CD4-positive, alpha-beta T cell treated with Interleukin-6 for 4 hours (primary cell): ENCODE measurements at regions not wholly inside any gene's neighbourhood (a gene's known extent, or its start where the extent isn't known, plus 50 kb on each side); places are given as distances from the start of the nearest gene placed in this dataset.
A peak's percentile ranks its signal among the peaks of the same experiment; 100 is the strongest.

ENCODE experiments used
- DNase-seq: peaks from one replicate; pipeline ENCODE4 v3.0.0-alpha.2; 2020; ENCODE audit warnings: mixed read lengths

DNA sequence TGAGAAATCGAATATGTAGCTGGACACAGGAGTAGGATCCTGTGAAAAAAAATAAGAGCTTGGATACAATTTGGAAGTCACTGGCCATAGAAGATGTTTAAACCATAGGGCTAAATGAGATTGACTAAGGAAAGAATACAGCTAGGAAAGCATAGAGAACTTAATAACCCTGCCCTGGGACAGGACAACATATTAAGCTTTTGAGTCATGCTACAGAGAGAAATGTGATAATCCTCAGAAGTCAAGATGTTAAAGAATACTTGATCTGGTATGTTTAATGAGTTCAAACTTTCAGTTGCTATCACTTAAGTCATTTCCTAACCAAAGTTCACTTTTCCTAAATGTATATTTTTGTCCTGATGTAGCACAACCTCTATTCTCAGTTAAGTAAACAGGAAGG, 154.6 kb upstream of the TSHZ2 start:
- no peak for DNase-seq

DNA sequence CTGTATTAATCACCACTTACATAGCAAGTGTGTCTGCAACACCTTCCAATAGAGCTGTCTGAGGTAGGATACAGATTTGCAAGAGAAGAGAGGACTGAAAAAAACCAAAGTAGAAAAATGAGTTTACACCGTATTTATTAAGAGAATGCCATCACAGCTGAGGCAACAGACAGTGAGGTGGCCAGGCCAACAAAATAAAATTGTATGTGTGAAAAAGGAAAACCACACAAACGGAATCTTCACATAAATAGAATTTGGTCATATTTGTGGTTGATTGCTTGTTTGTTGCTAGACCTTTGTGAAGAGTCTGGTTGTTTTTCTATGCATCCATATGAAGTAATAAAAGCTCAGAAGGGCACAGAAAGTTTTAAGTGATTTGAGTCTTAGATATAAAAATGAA, 157.8 kb upstream of the TSHZ2 start:
- no peak for DNase-seq

GRCh38 chr20:52812231-52812847, 159.8 kb upstream of the TSHZ2 start:
- no peak for DNase-seq

GRCh38 chr20:52809003-52809402, 163.2 kb upstream of the TSHZ2 start:
- DNase-seq, result no peak

- no peak for DNase-seq
Measured at GRCh38 chr20:52806918-52807317, 165.2 kb upstream of the TSHZ2 start.

GRCh38 chr20:52805843-52806242, 166.3 kb upstream of the TSHZ2 start:
- DNase-seq, result no peak

- no peak for DNase-seq
Measured at GRCh38 chr20:52805296-52805571, 166.9 kb upstream of the TSHZ2 start.

DNA sequence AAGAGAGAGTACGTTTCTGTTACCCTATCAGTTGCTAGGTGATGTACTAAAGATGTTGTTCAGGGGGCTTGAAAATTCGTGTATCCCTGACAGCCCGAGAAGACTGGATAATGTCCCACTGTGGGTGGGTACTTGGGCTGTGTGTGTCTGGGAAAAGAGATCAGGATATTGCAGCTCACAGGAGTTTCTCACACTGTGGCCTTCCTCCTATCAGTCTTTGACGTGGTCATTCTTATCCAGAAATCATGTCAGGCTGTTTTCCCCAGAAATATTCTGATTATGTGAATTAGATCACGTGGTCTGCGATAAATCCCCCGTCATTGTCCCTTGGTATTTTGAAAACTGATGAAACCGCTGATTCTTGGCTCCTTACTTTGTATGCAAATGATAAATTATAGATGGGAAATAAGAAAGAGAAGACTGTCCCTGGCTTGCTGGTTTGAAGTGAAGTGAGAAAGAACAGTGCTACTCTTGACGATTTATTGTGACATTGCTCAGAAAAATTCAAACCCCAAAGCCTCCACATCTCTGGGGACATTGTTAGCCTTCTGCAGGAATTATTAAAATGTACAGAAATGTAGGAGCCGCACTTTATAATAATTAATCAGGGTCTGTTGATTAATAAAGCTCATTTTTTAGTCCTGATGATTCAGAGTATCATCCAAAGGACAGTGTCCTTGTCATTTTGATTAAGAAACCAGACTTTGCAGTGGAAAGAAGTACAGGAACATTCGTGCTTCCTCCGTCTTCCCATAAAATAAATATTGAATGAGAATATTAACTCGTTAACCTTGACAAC, 167.5 kb upstream of the TSHZ2 start:
- DNase-seq, result no peak

- no peak for DNase-seq
Measured at GRCh38 chr20:52801628-52802006, 170.5 kb upstream of the TSHZ2 start.

DNA sequence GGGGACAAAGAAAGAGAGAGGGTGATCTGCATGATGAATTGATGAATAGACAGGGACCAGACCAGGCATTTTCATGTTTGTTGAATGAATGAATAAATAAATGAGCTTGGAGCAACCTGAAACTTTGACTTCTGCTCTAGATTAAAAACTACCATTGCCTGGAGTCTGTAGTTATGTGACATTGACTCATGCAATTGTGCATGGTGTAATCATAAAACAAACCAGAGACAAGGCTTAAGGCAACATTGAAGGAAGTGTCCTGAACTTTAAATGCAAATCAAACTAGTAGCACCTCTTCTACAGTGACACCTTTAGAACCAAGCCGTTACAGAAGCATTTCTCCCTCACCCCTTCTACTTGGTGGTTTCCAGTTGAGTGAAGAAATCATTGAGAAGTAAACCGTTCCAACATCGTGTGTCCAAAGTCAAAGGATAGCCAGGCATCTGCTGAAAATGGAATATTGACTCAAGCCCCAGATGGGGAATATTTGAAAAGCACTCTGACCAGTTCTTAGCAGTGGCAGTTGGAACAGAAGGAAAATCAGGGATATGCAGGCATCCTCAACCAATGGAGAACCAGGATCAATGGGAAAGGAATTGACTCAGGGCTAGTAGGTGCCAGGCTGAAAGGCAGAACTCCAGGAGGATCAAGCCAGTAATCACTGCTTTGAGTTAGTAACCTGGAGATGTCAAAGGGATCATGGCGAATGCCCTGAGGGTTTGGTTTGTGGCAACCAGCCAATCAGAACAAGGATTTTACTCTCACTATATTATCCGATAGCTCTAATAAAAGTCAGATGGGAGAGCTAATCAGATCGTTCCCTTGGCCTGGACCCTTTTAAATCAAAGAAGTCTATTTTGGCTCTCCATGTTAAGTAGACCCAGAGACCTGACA, 171.2 kb upstream of the TSHZ2 start:
- no peak for DNase-seq

DNA sequence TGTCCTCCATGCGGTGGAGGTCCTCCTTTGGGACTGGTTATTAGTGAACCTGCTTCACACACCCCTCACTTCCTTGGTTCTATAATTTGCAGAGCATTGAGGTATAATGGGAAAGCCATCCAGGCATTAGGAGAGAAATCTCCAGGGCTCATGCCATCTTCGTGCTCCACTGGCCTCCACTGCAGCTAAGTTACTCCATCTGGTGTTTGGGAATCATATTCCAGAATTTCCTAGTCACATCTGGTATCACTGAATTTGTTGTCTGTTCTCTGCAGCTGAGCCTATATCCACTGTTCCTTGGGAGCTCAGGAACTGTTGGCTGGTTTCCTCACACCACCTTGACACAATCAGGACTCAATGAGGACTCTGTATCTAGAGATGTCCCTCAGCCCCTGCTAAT, 173.0 kb upstream of the TSHZ2 start:
- no peak for DNase-seq

DNA sequence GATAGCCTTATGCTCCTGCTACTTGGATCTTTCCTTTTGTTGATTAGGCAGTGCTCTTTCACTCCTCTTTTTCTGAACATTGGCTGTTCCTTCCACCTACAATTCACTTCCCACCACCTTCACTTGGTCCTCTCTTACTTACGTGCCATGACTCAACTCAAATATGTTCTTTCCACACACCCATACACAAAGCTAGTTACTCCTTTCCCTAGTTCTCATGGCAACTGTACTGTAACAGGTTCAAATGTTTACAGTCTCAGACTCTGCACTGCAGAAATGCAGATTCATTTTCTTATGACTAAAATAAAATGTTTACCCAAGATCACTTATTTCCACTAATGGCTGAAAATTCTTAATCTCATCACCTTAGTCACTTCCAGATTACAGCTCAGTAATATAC, 174.0 kb upstream of the TSHZ2 start:
- no peak for DNase-seq

GRCh38 chr20:52794853-52795252, 177.3 kb upstream of the TSHZ2 start:
- DNase-seq, result no peak

GRCh38 chr20:52793339-52793963, 178.7 kb upstream of the TSHZ2 start:
- no peak for DNase-seq

GRCh38 chr20:52791091-52791490, 181.1 kb upstream of the TSHZ2 start:
- no peak for DNase-seq

GRCh38 chr20:52789716-52790115, 182.4 kb upstream of the TSHZ2 start:
- DNase-seq, result no peak

DNA sequence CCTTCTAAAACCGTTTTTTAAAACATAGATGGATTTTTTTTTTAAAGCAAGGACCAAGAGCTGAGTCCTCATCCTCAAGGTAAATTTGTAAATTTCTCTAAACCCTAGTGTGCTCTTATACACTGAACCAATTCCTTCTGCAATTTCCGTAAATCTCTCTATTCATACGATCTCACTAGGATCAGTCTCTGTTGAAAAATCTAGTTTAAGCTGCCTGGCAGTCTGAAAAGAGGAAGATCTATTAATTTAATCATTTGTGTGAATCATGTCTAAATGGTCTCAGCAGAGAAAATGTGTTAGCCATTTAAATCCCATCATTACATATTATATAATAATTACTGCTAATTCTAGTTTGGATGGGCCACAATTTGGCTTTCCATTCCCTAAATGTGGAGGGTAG, 184.2 kb upstream of the TSHZ2 start:
- DNase-seq, result no peak

- no peak for DNase-seq
Measured at GRCh38 chr20:52787216-52787615, 184.9 kb upstream of the TSHZ2 start.

DNA sequence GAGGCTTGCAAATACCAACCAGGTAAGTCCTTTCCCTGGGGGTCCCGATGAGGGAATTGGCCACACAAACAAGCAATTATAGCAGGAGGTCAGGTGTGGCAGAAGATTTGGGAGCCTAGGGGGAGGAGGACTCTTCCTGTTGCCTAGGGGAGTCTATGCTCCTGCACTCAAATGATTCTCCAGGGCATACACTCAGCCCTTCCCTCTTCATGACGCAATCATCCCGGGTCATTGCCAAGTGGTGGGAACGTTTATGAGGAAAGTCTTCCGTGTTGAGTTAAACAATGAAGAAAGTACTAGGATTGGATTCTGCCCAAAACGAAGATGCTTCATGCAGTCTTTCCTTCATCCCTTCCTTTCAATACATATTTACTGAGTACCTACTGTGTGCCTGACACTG, 186.5 kb upstream of the TSHZ2 start:
- no peak for DNase-seq

DNA sequence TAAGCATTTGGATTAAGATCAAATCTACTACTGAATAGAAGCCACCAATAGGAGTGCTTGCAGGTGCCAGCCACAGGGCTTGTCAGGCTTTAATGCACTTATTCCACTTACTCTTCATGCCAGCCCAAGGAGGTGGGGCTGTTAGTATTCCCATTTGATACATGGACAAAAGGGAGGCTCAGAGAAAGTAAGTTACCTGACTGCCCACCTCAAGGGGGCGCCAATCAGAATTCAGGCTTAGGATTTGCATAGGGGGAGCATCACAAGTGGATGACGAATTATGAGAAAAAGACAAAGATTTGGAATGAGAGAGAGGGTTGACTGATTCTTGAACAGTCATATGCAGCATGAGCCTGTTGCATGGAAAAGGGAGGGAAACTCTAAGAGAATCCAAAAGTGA, 188.4 kb upstream of the TSHZ2 start:
- DNase-seq, result peak; percentile 48

GRCh38 chr20:52780462-52780861, 191.7 kb upstream of the TSHZ2 start:
- DNase-seq, result no peak

GRCh38 chr20:52779125-52779524, 193.0 kb upstream of the TSHZ2 start:
- DNase-seq, result no peak

GRCh38 chr20:52777171-52777570, 195.0 kb upstream of the TSHZ2 start:
- DNase-seq, result no peak

DNA sequence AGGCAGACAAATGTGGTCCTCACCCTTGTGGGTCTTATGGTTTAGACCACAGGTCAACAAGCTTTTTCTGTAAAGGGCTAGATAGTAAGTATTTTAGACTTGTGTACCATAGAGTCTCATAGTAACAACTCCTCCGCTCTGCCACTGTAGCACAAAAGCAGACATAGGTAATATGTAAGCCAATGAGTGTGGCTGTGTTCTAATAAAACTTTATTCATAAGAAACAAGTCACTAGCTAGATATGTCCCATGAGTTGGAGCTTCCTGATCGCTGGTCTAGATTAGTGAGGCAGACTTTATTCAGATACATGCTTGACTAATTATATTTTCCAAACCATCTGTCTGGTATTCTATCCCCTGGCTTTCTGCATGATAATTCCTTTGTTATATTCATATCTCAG, 196.4 kb upstream of the TSHZ2 start:
- no peak for DNase-seq
